ENCODE measurements at regions not wholly inside any gene's neighbourhood (a gene's known extent, or its start where the extent isn't known, plus 50 kb on each side); places are given as distances from the start of the nearest gene placed in this dataset.

- DNase-seq, result no peak
These were observed 80.7 kb upstream of the SDK2 start for GRCh38 chr17:73724990-73725389.

GRCh38 chr17:73725794-73726515 is 81.7 kb upstream of the SDK2 start:
- DNase-seq, result no peak

GRCh38 chr17:73727941-73728340 is 83.7 kb upstream of the SDK2 start:
- DNase-seq, result no peak

GRCh38 chr17:73729101-73729500 is 84.9 kb upstream of the SDK2 start:
- DNase-seq, result no peak

- no peak for DNase-seq
These were observed 87.5 kb upstream of the SDK2 start for GRCh38 chr17:73731733-73732132.

GRCh38 chr17:73733517-73733916 is 89.3 kb upstream of the SDK2 start:
- DNase-seq, result no peak

GRCh38 chr17:73735245-73735644 is 91.0 kb upstream of the SDK2 start:
- no peak for DNase-seq

GRCh38 chr17:73738751-73739575 is 94.7 kb upstream of the SDK2 start:
- DNase-seq, result no peak

- no peak for DNase-seq
These were observed 96.1 kb upstream of the SDK2 start for GRCh38 chr17:73740370-73740769.

GRCh38 chr17:73742948-73743381 is 98.7 kb upstream of the SDK2 start:
- DNase-seq, result no peak

GRCh38 chr17:73743518-73744201 is 99.4 kb upstream of the SDK2 start:
- DNase-seq, result no peak

- DNase-seq, result no peak
These were observed 100.2 kb upstream of the SDK2 start for GRCh38 chr17:73744411-73744810.

- DNase-seq, result no peak
These were observed 102.2 kb upstream of the SDK2 start for GRCh38 chr17:73746314-73747073.

GRCh38 chr17:73747221-73748002 is 103.2 kb upstream of the SDK2 start:
- no peak for DNase-seq

GRCh38 chr17:73748508-73748907 is 104.3 kb upstream of the SDK2 start:
- peak; percentile 3 for DNase-seq

- no peak for DNase-seq
These were observed 105.1 kb upstream of the SDK2 start for GRCh38 chr17:73749337-73749823.

GRCh38 chr17:73749928-73750605 is 105.8 kb upstream of the SDK2 start:
- DNase-seq, result no peak

- DNase-seq, result no peak
These were observed 106.7 kb upstream of the SDK2 start for GRCh38 chr17:73750975-73751374.

- DNase-seq, result no peak
These were observed 109.7 kb upstream of the SDK2 start for GRCh38 chr17:73753751-73754496.

GRCh38 chr17:73754886-73755400 is 110.7 kb upstream of the SDK2 start:
- no peak for DNase-seq
